Coronary artery (tissue), 2 donors: ENCODE measurements at regions not wholly inside any gene's neighbourhood (a gene's known extent, or its start where the extent isn't known, plus 50 kb on each side); places are given as distances from the start of the nearest gene placed in this dataset.

Experiments used
- DNase-seq: peaks from one replicate; pipeline ENCODE4 v3.0.0-alpha.2; 2017; ENCODE audit warnings: low spot score
- H3K27ac ChIP-seq, 2 donors: fragments of 200-600 bp; sonication (generic); one replicate each; pipeline ENCODE4 v1.5.1; 2016 to 2019
- H3K4me3 ChIP-seq: fragments of 200-600 bp; sonication (generic); 2 replicates; pipeline ENCODE4 v1.5.1; 2016; ENCODE audit warnings: mild to moderate bottlenecking, moderate library complexity
- TF ChIP-seq, protein P1 (sequence below): fragments of 200-600 bp; sonication (generic); IDR thresholded peaks from one replicate; pipeline ENCODE4 v1.5.1; 2019; ENCODE audit warnings: antibody characterized with exemption

DNA sequence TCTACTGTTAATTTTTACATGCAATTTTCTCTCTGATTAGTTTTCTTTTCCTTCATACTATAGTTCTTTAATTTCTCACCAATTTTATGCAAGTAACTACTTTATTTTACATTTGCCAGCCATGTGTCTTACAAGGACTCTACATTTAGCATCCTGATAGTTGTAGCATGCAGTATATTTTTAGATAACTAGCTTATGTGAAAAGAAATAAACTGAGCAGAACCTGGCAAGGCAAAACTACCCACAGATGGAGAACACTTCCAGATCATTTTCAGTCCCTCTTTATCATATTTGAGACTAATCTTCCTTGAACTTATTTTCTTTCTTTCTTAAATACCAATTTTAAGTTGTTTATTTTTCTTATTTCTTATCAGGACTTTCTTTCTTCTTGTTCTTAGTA, 943.6 kb downstream of the LRFN5 start:
- DNase-seq = no peak
- no peak overlapping the region for H3K27ac ChIP-seq
- H3K4me3 ChIP-seq = no peak overlapping the region
- TF ChIP-seq, protein P1, sequence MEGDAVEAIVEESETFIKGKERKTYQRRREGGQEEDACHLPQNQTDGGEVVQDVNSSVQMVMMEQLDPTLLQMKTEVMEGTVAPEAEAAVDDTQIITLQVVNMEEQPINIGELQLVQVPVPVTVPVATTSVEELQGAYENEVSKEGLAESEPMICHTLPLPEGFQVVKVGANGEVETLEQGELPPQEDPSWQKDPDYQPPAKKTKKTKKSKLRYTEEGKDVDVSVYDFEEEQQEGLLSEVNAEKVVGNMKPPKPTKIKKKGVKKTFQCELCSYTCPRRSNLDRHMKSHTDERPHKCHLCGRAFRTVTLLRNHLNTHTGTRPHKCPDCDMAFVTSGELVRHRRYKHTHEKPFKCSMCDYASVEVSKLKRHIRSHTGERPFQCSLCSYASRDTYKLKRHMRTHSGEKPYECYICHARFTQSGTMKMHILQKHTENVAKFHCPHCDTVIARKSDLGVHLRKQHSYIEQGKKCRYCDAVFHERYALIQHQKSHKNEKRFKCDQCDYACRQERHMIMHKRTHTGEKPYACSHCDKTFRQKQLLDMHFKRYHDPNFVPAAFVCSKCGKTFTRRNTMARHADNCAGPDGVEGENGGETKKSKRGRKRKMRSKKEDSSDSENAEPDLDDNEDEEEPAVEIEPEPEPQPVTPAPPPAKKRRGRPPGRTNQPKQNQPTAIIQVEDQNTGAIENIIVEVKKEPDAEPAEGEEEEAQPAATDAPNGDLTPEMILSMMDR = no peak

DNA sequence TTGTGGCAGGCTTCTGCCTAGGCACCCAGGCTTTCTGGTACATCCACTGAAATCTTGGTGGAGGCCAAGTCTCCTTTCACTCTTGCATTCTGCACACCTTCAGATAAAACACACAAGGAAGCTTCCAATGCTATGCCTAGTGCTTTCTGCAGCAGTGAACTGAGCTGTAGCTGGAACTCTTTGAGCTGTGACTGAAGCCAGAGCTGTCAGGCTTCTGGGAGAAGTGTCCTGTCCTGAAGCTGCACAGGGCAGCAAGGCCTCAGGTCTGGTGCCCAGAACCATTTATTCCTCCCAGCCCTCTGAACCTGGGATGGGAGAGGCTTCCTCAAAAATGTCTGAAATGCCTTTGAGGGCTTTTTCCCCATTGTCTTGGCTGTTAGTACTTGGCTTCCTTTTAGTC, 941.7 kb downstream of the LRFN5 start:
- no peak overlapping the region for H3K4me3 ChIP-seq
- DNase-seq = no peak
- TF ChIP-seq, protein P1 = no peak

DNA sequence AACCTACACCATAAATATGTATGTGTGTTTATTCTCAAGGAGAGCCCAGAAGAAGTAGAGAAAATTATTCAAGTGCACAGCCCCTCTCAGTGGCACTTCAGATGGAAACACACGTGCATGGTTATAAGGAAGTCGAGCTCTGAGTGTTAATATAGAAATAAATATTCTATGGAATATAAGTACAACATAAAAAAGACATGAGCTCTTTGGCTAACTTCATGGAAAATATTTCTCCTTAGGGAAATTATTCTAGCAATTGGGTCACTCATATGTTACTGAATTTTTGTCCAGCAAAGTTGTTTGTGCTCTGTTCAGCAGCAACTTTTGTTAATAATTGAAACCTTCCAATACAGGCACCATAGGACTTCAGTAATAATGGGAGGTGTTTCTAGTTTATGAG, 939.0 kb downstream of the LRFN5 start:
- DNase-seq = no peak
- TF ChIP-seq, protein P1 = no peak
- Histone ChIP-seq H3K4me3 (no peak overlapping the region), H3K27ac (no peak overlapping the region)

More for the DNA sequence above, 941.7 kb downstream of the LRFN5 start:
- no peak overlapping the region for H3K27ac ChIP-seq

DNA sequence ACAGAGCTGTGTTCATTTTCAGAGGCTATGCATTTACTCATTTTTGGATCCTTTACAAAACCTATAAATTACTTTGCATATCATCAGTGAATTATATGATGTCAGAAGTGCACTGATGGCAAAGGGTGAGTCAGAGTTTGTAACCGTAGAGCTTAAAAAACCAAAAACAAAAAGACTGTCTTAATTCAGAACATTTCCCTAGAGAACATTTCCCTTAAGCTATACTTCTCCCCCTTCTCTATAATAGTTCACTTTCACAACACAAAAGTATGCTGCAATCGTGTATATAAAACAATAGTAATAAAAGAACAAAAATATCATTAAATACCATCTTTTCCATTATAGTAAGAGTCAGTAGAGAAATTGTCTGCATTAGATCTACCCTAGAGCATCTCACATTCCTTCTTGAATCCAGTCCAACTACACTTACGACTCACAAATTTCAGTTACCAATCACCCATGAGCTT, 934.9 kb downstream of the LRFN5 start:
- Histone ChIP-seq H3K4me3 (no peak overlapping the region), H3K27ac (no peak overlapping the region)
- no peak for DNase-seq
- TF ChIP-seq, protein P1 = no peak

DNA sequence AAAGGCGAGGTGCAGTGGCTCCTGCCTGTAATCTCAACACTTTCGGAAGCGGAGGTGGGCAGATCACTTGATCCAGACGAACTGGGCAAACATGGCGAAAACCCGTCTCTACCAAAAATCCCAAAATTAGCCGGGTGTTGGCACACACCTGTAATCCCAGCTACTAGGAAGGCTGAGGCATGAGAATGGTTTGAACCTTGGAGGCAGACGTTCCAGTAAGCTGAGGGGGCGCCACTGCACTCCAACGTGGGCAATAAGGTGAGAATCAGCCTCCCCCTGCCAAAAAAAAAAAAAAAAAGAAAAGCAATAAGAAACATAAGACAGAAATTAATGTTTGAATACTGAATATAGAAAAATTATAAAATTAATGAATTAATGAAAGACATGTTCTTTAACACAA, 928.7 kb downstream of the LRFN5 start:
- Histone ChIP-seq H3K4me3 (no peak overlapping the region), H3K27ac (no peak overlapping the region)
- TF ChIP-seq, protein P1 = no peak
- DNase-seq = no peak

DNA sequence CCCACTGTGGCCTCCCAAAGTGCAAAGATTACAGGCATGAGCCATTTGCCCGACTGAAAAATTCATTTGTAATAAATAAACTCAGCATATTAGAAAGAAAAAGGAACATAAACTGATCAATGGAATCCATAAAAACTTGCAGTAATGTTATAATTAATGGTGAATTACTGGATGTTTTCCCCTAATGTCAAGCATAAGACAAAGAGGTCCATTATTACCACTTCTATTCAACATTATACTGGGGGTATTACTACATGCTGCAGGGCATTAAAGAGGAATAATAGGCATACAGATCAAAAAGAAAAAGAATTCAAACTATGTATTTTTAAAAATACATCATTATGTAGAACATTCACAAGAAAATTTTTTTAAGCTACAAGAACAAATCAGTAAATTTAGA, 926.8 kb downstream of the LRFN5 start:
- Histone ChIP-seq H3K27ac (no peak overlapping the region), H3K4me3 (no peak overlapping the region)
- TF ChIP-seq, protein P1 = no peak
- DNase-seq = no peak

DNA sequence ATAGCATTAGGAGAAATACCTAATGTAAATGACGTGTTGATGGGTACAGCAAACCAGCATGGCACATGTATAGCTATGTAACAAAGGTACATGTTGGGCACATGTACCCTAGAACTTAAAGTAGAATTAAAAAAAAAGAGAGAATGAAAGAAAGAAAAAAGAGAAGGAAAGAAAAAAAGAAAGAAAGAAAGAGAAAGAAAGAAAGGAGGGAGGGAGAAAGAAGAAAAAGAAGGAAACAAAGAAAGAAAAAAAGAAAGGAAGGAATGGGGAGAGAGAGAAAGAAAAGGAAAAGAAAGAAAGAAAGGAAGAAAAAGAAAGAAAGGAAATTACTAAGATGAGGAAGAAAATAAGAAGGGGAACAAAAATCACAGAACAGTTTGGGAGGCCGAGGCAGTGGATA, 925.5 kb downstream of the LRFN5 start:
- TF ChIP-seq, protein P1 = no peak
- Histone ChIP-seq H3K27ac (no peak overlapping the region), H3K4me3 (no peak overlapping the region)
- DNase-seq = no peak
